ENCODE measurements at regions not wholly inside any gene's neighbourhood (a gene's known extent, or its start where the extent isn't known, plus 50 kb on each side); places are given as distances from the start of the nearest gene placed in this dataset.
A peak's percentile ranks its signal among the peaks of the same experiment; 100 is the strongest.

GRCh38 chr3:18215639-18216038 is 209.5 kb downstream of the SATB1 start:
- Histone ChIP-seq H3K79me2 (ENCODE audit: control insufficient read depth, insufficient read depth, low read length) (no peaks in the 10 kb centered on the region), H3K4me1 (ENCODE audit: control insufficient read depth in 2 of 2, insufficient read depth in 2 of 2, low read length in 2 of 2) (peaks cover 11 to 30% of the 10 kb centered on the region in 2 donors), H4K20me1 (ENCODE audit: control insufficient read depth, insufficient read depth, low read length, poor library complexity, severe bottlenecking) (no peaks in the 10 kb centered on the region), H2AFZ (ENCODE audit: insufficient read depth, low read depth, low read length, poor library complexity, severe bottlenecking) (no peak overlapping the region), H3K9me3 (ENCODE audit: control extremely low read depth in 1 of 3, control insufficient read depth in 2 of 3, insufficient read depth in 1 of 3, low read length in 2 of 3) (peaks cover 0 to 1% (median 0%) of the 10 kb centered on the region in 3 donors), H3K27ac (ENCODE audit: low read length in 2 of 2) (no peak overlapping the region), H3K9ac (ENCODE audit: low read length) (no peak overlapping the region), H3K27me3 (replicated peaks in 1 of 4; ENCODE audit: control extremely low read depth in 1 of 4, control insufficient read depth in 3 of 4, insufficient read depth in 4 of 4, low read length in 3 of 4) (no peaks in the 10 kb centered on the region), H3K36me3 (replicated peaks in 1 of 2; ENCODE audit: control extremely low read depth in 1 of 2, control insufficient read depth in 1 of 2, extremely low read depth in 1 of 2, insufficient read depth in 2 of 2, low read length in 1 of 2) (no peaks in the 10 kb centered on the region), H3K4me3 (ENCODE audit: control extremely low read depth in 1 of 5, extremely low read depth in 1 of 5, insufficient read depth in 1 of 5, low read depth in 2 of 5, low read length in 4 of 5) (no peak overlapping the region), H3K4me2 (replicated peaks; ENCODE audit: low read depth, low read length, poor library complexity, severe bottlenecking) (no peak overlapping the region)
- Mint-ChIP-seq H3K27ac (no peak overlapping the region), H3K4me1 (peaks cover 33% of the 10 kb centered on the region), H3K27me3 (no peaks in the 10 kb centered on the region), H3K4me3 (no peak overlapping the region), H3K9me3 (ENCODE audit: insufficient read depth) (no peaks in the 10 kb centered on the region)
- intact Hi-C loops (cut with micrococcal nuclease), result no loop called here
- CTCF ChIA-PET, result no interaction called here
- POLR2A ChIA-PET, result no interaction called here
- peak; percentile 22 for DNase-seq
- no peak for TF ChIP-seq CTCF (IDR thresholded peaks at IDR 0.05)
- peak; percentile 36 for ATAC-seq (ENCODE audit: low read depth)

- ATAC-seq (ENCODE audit: low read depth) (no peak), DNase-seq (no peak)
- Histone ChIP-seq H3K4me3 (ENCODE audit: control extremely low read depth in 1 of 5, extremely low read depth in 1 of 5, insufficient read depth in 1 of 5, low read depth in 2 of 5, low read length in 4 of 5) (no peak overlapping the region), H3K9ac (ENCODE audit: low read length) (no peak overlapping the region), H3K27ac (ENCODE audit: low read length in 2 of 2) (no peak overlapping the region), H3K79me2 (ENCODE audit: control insufficient read depth, insufficient read depth, low read length) (no peaks in the 10 kb centered on the region), H3K27me3 (replicated peaks in 1 of 4; ENCODE audit: control extremely low read depth in 1 of 4, control insufficient read depth in 3 of 4, insufficient read depth in 4 of 4, low read length in 3 of 4) (no peaks in the 10 kb centered on the region), H3K36me3 (replicated peaks in 1 of 2; ENCODE audit: control extremely low read depth in 1 of 2, control insufficient read depth in 1 of 2, extremely low read depth in 1 of 2, insufficient read depth in 2 of 2, low read length in 1 of 2) (no peaks in the 10 kb centered on the region), H4K20me1 (ENCODE audit: control insufficient read depth, insufficient read depth, low read length, poor library complexity, severe bottlenecking) (no peaks in the 10 kb centered on the region), H3K4me1 (ENCODE audit: control insufficient read depth in 2 of 2, insufficient read depth in 2 of 2, low read length in 2 of 2) (peaks cover 9 to 17% of the 10 kb centered on the region in 2 donors), H3K4me2 (replicated peaks; ENCODE audit: low read depth, low read length, poor library complexity, severe bottlenecking) (no peak overlapping the region), H3K9me3 (ENCODE audit: control extremely low read depth in 1 of 3, control insufficient read depth in 2 of 3, insufficient read depth in 1 of 3, low read length in 2 of 3) (no peaks in the 10 kb centered on the region), H2AFZ (ENCODE audit: insufficient read depth, low read depth, low read length, poor library complexity, severe bottlenecking) (no peak overlapping the region)
- Mint-ChIP-seq H3K27ac (no peak overlapping the region), H3K4me1 (peaks cover 22% of the 10 kb centered on the region), H3K27me3 (peaks cover 13% of the 10 kb centered on the region), H3K9me3 (ENCODE audit: insufficient read depth) (no peaks in the 10 kb centered on the region), H3K4me3 (no peak overlapping the region)
- intact Hi-C loops (cut with micrococcal nuclease), result no loop called here
- ChIA-PET CTCF (no interaction called here), POLR2A (no interaction called here)
- TF ChIP-seq EZH2 (IDR thresholded peaks at IDR 0.05; ENCODE audit: borderline replicate concordance, insufficient read depth, low read depth, low read length, poor library complexity, severe bottlenecking) (no peak), CTCF (IDR thresholded peaks at IDR 0.05) (no peak)
- WGBS (ENCODE audit: insufficient coverage), result no CpG with 5 or more reads among the region's 1 CpG
Measured at GRCh38 chr3:18211116-18211515, 214.0 kb downstream of the SATB1 start.

Data from B cell (primary cell).